ENCODE measurements at regions not wholly inside any gene's neighbourhood (a gene's known extent, or its start where the extent isn't known, plus 50 kb on each side); places are given as distances from the start of the nearest gene placed in this dataset.

- DNase-seq, result no peak
Observed at GRCh38 chr11:70575396-70576060, 177.2 kb downstream of the CTTN start.

GRCh38 chr11:70577258-70577603, 178.9 kb downstream of the CTTN start:
- no peak for DNase-seq

- DNase-seq, result no peak
Observed at GRCh38 chr11:70577948-70578347, 179.6 kb downstream of the CTTN start.

GRCh38 chr11:70578371-70578770, 180.0 kb downstream of the CTTN start:
- DNase-seq, result no peak

DNA sequence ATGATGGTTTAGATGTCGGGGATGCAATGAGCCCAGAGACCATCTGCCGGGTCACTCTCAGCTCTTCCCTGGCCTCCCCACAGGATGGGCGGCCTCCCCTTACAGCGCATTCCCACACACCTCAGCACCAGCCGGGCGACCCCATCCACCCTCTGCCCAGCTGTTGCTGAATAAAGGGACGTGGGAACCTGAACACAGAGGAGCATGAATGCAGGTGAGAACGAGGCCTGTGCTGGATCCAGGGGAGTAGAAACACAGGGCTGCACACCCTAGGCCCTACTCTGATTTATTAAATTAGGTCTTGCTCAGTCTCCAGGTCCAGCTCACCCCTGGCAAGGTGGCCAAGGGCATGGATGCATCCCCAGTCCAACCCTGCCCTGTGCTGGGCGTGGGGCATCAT, 180.5 kb downstream of the CTTN start:
- DNase-seq, result no peak

- no peak for DNase-seq
Observed at GRCh38 chr11:70579316-70579955, 181.1 kb downstream of the CTTN start.

DNA sequence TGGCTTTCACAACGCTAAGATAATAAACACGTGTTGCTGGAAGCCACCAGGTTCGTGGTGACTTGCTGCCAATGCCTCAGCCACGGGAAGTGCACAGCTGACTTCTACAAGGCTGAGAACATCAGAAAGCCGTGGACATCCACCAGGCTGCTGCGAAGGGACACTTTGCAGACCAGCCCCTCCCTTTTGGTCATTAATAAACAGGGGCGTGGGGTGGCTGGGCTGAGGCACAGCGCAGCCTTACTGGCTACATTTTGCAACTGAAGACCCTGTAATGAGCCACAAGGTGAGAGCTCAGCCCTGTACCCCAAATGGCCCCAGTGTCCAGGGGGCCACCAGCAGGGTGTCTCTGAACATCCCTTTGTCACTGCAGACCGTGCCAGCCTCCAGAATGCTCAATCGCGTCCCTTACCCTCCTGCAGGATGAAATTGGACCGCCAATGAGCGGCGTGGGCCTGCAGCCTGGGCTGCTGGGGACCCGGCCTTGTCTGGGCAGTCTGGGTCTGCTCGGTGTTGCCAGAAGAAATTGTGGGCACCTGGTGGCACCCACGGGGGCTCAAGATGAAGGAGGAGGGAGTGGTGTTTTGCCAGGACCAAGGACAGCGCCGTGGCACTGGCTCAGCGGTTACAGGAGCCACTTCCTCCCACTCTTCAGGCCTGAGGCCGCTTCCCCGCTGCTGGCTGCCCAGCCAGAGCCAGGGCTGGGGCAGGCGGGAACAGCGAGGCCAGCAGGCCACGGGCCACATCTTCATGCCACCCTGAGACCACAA, 181.9 kb downstream of the CTTN start:
- no peak for DNase-seq

DNA sequence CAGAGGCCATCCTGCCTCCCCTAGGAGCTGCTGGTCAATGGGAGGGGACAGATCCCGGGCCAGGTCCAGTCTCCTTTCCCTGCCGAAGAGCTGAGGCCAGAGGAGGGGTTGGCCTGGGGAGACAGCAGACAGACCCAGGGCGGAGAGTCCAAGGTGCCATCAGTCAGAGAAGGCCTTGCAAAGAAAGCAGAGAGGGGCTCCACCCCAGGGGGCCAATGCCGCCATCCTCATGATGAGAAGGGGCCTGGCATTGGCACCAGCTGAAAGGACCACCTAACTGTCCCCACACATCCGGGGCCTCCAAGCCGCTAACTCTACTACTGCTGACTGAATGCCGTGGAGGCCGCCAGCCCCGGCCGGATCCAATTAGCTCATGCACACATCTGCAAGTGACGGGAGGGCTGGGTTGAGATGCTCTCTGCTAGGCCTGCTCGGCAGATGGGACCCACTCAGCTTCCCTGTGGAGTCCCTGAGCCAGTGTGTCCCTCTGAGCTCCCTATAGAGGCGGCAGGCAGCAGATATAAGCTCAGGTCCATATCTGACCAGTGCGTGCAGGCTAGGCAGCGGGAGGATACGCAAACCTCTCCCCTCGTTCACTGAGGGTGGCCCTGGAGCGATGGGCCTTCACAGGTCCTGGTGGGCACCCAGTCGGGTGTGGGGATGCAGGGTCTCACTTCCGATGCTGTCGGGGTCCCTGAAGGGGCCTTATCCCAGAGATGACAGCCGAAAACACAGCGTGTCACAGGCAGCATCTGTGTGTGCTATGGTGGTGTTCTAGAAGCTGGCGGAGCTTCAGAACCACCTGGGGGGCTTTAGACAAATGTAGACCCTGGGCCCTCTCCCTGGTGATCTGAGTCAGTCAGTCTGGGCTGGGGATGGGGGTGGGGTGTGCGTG, 183.9 kb downstream of the CTTN start:
- no peak for DNase-seq

DNA sequence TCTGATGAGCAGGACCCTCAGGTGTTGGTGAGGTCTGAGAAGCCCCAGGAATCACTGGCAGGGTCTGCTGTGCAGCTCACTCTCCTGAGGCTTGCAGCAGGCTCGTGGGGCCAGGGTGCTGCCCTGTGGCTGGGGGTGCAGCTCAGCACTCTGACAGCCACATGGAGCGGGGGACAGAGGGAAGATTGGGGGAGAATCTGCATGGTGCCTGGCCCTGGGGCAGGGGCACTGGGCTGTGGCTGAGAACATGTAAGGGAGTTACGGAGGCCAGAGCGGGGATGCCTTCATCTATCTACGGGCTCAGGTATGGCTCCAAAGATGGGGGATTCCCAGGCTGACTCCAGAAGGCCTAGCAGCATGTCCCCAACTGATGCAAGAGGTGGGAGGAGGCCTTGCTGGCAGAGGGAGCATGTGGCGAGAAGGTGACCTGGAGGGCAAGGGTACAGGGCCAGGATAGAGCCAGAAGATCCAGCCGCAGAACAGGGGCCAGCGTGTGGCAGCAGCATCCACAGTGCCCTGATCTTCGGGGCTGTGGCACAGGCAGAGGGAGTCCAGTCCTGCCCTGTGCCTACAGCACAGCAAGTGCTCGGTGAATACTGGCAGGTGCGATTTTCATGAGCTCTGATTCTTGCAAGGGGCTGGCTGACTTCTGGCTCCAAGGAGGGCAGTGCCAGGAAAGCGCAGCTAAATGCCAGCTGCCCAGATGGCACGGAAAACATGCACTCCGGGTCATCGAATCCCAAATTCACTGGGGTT, 184.7 kb downstream of the CTTN start:
- DNase-seq, result no peak

DNA sequence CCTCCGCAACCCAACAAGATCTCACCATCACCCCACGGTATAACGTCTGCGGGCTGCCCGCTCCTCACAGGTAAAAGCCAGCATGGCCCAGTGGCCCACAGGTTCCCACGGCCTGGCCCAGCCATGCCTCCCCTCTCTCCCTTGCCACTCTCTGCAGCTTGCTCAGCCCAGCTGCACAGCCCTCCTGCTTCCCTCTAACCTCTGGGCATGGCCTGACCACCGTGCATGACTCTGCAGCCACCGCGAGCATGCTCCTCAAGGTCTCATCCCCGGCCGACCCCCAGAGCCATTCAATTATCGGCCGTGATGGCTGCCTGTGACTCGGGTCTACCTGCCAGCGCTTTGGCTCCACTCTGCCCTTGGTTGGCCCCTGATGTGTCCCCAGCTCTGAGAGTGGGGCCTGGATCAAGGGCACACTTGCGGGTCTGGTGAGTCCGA, 185.5 kb downstream of the CTTN start:
- no peak for DNase-seq

- no peak for DNase-seq
Observed at GRCh38 chr11:70584498-70585235, 186.3 kb downstream of the CTTN start.

- no peak for DNase-seq
Observed at GRCh38 chr11:70585236-70585545, 186.9 kb downstream of the CTTN start.

GRCh38 chr11:70586261-70587074, 188.1 kb downstream of the CTTN start:
- DNase-seq, result no peak

- no peak for DNase-seq
Observed at GRCh38 chr11:70587075-70587389, 188.7 kb downstream of the CTTN start.

GRCh38 chr11:70590356-70590991, 192.1 kb downstream of the CTTN start:
- no peak for DNase-seq

- DNase-seq, result no peak
Observed at GRCh38 chr11:70592641-70593165, 194.4 kb downstream of the CTTN start.

DNA sequence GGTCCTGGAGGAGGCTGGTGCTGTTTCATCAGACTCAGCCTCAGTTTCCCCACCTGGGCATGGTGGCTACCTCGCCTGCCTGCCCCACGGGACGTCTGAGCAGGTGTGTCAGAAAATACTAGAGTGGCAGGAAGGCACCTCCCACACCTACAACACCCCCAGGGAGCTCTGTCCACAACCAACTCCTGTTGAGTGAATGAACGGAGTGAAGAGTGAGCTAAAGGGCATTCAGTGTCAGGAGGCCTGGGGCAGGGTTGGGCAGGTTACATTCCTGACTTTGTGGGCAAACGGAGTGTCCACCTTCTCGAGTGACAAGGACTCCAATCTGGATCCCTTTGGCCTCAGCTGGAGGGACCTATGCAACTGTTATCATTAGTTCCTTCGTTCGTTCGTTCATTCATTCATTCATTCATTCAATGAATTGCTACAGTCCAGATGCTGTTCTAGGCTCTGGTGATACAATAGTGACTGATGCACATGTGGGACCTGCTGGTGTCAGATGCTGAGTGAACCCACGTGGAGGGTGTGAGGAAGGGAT, 195.2 kb downstream of the CTTN start:
- no peak for DNase-seq

DNA sequence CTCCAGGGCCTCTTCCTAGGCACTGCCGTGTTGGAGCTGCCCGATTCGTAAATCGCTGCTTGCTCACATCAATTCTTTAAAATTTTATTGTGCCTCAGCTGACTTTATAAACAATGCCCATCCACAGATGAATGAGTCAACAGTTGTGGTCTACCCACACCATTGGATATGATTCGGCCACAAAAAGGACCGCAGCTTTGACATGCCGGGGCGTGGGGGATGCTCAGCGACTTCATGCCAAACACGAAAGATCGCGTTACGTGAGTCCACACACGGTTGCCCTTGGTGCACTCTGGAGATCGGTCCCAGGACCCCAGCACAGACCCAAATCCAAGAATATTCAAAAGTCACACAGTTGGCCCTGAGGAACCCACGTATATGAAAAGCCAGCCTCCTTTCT, 195.7 kb downstream of the CTTN start:
- DNase-seq, result no peak

DNA sequence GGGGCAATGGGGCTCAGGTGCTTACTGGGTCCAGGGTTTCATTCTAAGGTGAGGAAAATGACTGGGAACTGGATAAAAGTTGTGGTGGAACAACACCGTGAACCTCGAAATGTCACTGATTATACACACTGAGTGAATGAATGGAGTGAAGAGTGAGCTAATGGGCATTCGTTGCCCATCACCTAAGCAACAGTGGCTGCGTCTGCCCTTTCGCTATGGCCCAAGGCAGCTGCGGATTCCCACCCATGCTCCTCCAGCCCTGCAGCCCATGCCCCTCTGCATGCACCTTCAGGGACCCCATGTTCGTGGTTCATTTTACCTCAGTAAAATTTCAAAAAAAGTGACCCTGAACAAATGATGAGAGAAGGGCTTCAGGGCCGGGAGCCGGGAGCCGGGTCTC, 196.3 kb downstream of the CTTN start:
- no peak for DNase-seq

- DNase-seq, result no peak
Observed at GRCh38 chr11:70595016-70595415, 196.7 kb downstream of the CTTN start.

All from stimulated activated CD4-positive, alpha-beta T cell treated with anti-CD3 and anti-CD28 coated beads, Interleukin-12 subunit alpha, Interleukin-12 subunit beta, amount 100 ng/mL, for 4 hours (primary cell).